Esophagus muscularis mucosa (tissue), 4 donors: ENCODE measurements at regions not wholly inside any gene's neighbourhood (a gene's known extent, or its start where the extent isn't known, plus 50 kb on each side); places are given as distances from the start of the nearest gene placed in this dataset.
"Not testable (repeated sequence)": the region's sequence is repeated elsewhere in the genome, so short reads cannot be mapped to it uniquely, and the experiment has no call there.

ENCODE experiments used
- DNase-seq: peaks from one replicate; pipeline ENCODE4 v3.0.0-alpha.2; 2017; ENCODE audit errors: extremely low spot score
- H3K27ac ChIP-seq, 4 donors: fragments of 200-600 bp; sonication (generic); replicated peaks in 1 of 4; 1 replicate in 3 of 4; 2 replicates in 1 of 4; pipeline ENCODE4 v1.5.1; 2016 to 2019; ENCODE audit warnings: mild to moderate bottlenecking in 1 of 4
- H3K27me3 ChIP-seq, 4 donors: fragments of 200-600 bp; sonication (generic); one replicate each; pipeline versions ENCODE4 v1.5.1 to v1.6.0; 2016 to 2019
- H3K36me3 ChIP-seq, 4 donors: fragments of 200-600 bp; sonication (generic); one replicate each; pipeline ENCODE4 v1.5.1; 2016 to 2019
- H3K4me1 ChIP-seq, 4 donors: fragments of 200-600 bp; sonication (generic); one replicate each; pipeline ENCODE4 v1.5.1; 2016 to 2019
- H3K4me3 ChIP-seq, 4 donors: fragments of 200-600 bp; sonication (generic); 1 replicate in 2 of 4; 2 replicates in 2 of 4; pipeline ENCODE4 v1.5.1; 2016 to 2019; ENCODE audit warnings: mild to moderate bottlenecking in 4 of 4, moderate library complexity in 1 of 4
- H3K9me3 ChIP-seq, 4 donors: fragments of 200-600 bp; sonication (generic); 1 replicate in 3 of 4; 2 replicates in 1 of 4; pipeline ENCODE4 v1.5.1; 2016 to 2019
- EP300 ChIP-seq: sonication (generic); formaldehyde crosslinking; IDR thresholded peaks from one replicate; pipeline ENCODE4 v1.6.1; 2017; ENCODE audit warnings: antibody characterized with exemption
- POLR2A ChIP-seq: fragments of 450-650 bp; IDR thresholded peaks from one replicate; pipeline ENCODE4 v1.6.1; 2017; ENCODE audit warnings: antibody characterized with exemption, moderate library complexity, mild to moderate bottlenecking, low read depth
- POLR2AphosphoS5 ChIP-seq, 2 donors: sonication (generic); formaldehyde crosslinking; IDR thresholded peaks; one replicate each; pipeline ENCODE4 v1.6.1; 2017; ENCODE audit warnings: antibody characterized with exemption in 2 of 2
- WGBS: methylation state at CpG from one replicate; pipeline ENCODE4 v1.1.5; 2018; 5-methylcytosine and 5-hydroxymethylcytosine counted together
- intact Hi-C: fragments of 100-400 bp; cut with DNase I; formaldehyde crosslinking; loops from one replicate; pipeline ENCODE4 v1.15.1; 2023
- TF ChIP-seq, protein P1 (sequence below), 3 experiments: fragments of 200-600 bp in 2 of 3; fragments of 450-650 bp in 1 of 3; sonication (generic) in 2 of 3; IDR thresholded peaks; one replicate each; pipeline ENCODE4 v1.5.1; 2017 to 2019; ENCODE audit warnings: antibody characterized with exemption in 3 of 3, mild to moderate bottlenecking in 2 of 3, moderate library complexity in 1 of 3

DNA sequence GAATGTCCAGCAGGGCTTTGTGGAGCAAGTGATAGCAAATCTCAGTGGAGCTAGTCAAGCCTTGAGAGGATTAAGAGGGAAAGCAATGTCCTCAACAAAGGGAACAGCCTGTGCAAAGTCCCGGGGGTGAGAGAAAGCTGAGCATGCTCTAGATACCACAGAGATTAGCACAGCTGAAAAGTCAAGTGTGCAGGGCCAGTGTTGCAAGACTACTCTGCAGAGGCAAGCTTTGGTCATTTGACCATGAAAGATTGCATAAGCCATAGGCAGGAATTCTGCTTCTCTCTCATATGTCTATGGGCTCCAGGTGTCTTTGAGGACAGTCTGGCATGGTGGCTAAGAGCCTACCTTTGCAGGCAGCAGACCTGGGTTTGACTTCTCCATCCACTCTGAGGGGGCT, 181.0 kb upstream of the JUN start:
- intact Hi-C loops, result no loop called here
- no peaks in the 10 kb centered on the region for H3K27me3 ChIP-seq
- TF ChIP-seq EP300, result no peak
- TF ChIP-seq, protein P1, sequence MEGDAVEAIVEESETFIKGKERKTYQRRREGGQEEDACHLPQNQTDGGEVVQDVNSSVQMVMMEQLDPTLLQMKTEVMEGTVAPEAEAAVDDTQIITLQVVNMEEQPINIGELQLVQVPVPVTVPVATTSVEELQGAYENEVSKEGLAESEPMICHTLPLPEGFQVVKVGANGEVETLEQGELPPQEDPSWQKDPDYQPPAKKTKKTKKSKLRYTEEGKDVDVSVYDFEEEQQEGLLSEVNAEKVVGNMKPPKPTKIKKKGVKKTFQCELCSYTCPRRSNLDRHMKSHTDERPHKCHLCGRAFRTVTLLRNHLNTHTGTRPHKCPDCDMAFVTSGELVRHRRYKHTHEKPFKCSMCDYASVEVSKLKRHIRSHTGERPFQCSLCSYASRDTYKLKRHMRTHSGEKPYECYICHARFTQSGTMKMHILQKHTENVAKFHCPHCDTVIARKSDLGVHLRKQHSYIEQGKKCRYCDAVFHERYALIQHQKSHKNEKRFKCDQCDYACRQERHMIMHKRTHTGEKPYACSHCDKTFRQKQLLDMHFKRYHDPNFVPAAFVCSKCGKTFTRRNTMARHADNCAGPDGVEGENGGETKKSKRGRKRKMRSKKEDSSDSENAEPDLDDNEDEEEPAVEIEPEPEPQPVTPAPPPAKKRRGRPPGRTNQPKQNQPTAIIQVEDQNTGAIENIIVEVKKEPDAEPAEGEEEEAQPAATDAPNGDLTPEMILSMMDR (IDR thresholded peaks at IDR 0.05), result no peak
- no peak for TF ChIP-seq POLR2AphosphoS5 (IDR thresholded peaks at IDR 0.05)
- TF ChIP-seq POLR2A, result no peak
- H3K27ac ChIP-seq, result no peak overlapping the region
- H3K4me3 ChIP-seq, result no peak overlapping the region
- DNase-seq, result no peak
- H3K9me3 ChIP-seq, result no peaks in the 10 kb centered on the region
- WGBS, result 89% methylated on average over 1 of the region's 1 CpG
- H3K4me1 ChIP-seq, result peaks cover 15 to 33% (median 20%) of the 10 kb centered on the region in 4 donors
- no peaks in the 10 kb centered on the region for H3K36me3 ChIP-seq

DNA sequence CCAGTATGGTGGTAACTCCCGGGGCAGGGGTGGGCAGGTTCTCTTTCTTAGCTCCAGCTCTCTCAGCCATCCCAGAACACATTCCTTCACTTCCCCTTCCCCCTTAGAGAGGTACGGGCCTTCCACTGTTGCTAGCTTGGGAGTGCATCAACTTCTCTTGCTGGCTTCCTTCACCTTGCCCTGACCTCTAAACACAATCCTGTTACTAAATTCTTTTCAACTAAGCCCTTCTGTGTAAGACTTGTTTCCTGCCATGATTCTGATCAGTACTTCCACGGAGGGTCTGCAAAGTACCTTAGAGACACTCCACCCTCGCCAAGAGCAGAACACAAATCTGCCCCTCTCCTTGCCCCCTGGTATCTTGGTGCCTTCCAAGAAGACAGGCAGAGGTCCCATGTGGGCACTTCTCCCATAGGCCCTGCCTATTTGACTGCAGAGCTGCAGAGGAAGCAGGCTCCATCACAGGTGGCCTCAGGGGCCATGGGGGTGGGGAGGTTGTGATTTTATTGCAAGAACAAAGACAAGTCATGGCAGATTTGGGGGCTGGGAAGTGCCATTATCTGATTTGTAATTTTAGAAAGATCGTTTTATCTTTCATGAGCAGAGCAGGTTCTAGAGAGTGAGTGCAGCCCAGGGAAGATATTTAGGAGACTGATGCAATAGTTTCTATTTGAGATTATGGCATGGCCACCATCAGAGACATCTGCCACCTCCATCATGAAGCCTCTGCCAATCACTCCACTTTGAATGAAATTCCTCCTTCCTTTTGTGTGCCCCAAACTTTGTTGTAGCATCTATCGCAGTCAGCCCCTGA, 182.5 kb upstream of the JUN start:
- no peak for TF ChIP-seq POLR2AphosphoS5 (IDR thresholded peaks at IDR 0.05)
- intact Hi-C loops, result no loop called here
- Histone ChIP-seq H3K27ac (no peak overlapping the region), H3K36me3 (no peaks in the 10 kb centered on the region), H3K9me3 (no peaks in the 10 kb centered on the region), H3K27me3 (no peaks in the 10 kb centered on the region), H3K4me1 (peaks cover 15 to 33% (median 20%) of the 10 kb centered on the region in 4 donors), H3K4me3 (no peak overlapping the region)
- no peak for DNase-seq
- 88% methylated on average over 6 of the region's 6 CpGs for WGBS

GRCh38 chr1:58966917-58967740, 183.3 kb upstream of the JUN start:
- 98% methylated on average over 5 of the region's 5 CpGs for WGBS
- Histone ChIP-seq H3K9me3 (no peaks in the 10 kb centered on the region), H3K4me1 (peaks cover 19 to 39% (median 23%) of the 10 kb centered on the region in 4 donors), H3K27ac (peak overlapping the region in 1 of 4 donors; percentile 79), H3K36me3 (no peaks in the 10 kb centered on the region), H3K4me3 (no peak overlapping the region), H3K27me3 (no peaks in the 10 kb centered on the region)
- DNase-seq, result no peak
- intact Hi-C loops, result no loop called here
- TF ChIP-seq POLR2AphosphoS5 (IDR thresholded peaks at IDR 0.05) (no peak), POLR2A (no peak), EP300 (no peak)
- TF ChIP-seq, protein P1 (IDR thresholded peaks at IDR 0.05), result no peak

DNA sequence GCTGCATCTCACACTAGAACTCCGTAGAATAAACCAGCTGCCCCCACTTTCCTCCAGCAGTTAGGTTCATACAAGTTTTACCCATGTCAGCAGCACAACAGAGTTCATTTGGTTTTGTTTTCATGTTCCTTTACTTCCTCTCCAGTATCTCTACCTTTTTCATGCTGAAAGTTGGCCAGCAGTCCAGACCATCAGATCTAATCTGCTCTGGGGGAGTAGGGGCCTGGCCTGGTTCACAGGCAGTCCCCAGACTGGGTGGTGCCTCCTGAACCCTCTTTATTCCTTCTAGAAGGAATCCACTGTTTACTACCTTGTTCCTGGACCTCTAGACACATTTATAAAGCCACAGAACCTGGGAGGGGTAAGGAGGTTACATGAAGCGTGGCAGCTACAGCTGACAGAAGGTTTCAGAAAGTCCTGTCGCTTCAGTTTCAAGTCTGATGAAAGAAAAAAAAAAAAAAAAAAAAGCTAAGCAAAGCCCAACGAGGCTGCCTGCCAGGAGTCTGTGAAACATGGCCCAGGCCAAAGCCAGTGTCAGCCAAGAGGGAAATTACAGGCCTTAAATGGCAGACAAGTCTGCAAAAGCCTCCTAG, 184.6 kb upstream of the JUN start:
- Histone ChIP-seq H3K4me3 (no peak overlapping the region), H3K9me3 (no peaks in the 10 kb centered on the region), H3K27ac (peak overlapping the region; percentile 77 to 79 (median 79)), H3K36me3 (no peaks in the 10 kb centered on the region), H3K27me3 (no peaks in the 10 kb centered on the region), H3K4me1 (peaks cover 22 to 40% (median 24%) of the 10 kb centered on the region in 4 donors)
- peak; percentile 43 to 59 for TF ChIP-seq POLR2AphosphoS5 (IDR thresholded peaks at IDR 0.05)
- TF ChIP-seq, protein P1 (IDR thresholded peaks at IDR 0.05), result peak in 1 of 3 experiments; percentile 8
- no peak for TF ChIP-seq POLR2A
- no peak for DNase-seq
- 17% methylated on average over 4 of the region's 4 CpGs for WGBS
- intact Hi-C loops, result no loop called here

DNA sequence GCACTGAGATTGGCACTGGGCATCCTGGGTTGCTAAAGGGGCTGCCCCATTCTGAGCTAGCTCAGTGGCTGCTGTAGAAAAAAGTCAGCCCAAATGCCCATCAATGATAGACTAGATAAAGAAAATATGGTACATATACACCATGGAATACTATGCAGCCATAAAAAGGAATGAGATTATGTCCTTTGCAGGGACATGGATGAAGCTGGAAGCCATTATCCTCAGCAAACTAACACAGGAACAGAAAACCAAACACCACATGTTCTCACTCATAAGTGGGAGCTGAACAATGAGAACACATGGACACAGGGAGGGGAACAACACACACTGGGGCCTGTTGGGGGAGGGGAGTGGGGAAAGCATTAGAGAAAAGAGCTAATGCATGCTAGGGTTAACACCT, 185.3 kb upstream of the JUN start:
- H3K36me3 ChIP-seq, H3K27me3 ChIP-seq, intact Hi-C loops, H3K9me3 ChIP-seq, H3K4me3 ChIP-seq, DNase-seq: not testable (repeated sequence)
- H3K27ac ChIP-seq, result peak overlapping the region; percentile 77 to 79 (median 79)
- peaks cover 22 to 40% (median 24%) of the 10 kb centered on the region in 4 donors for H3K4me1 ChIP-seq
